ENCODE measurements at regions not wholly inside any gene's neighbourhood (a gene's known extent, or its start where the extent isn't known, plus 50 kb on each side); places are given as distances from the start of the nearest gene placed in this dataset.

DNA sequence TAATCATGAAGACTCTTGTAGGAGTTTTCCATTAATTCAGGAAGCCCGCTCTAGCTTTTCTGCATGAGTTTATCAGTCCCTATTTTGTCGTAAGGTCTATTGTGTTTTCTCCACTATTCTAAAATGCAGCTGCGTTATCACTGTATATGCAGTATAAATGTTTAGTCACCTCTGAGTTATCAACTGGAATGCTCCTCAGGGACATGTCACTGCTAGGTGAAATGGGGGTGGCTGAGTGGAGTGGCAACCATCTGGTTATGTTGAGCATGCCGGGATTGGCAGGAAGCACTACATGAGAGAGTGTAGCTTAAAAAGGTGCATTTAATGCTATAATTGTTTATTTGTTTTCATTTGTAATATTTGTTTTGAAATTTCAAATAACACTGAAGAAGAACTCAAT lies 285.2 kb upstream of the ELAC2 start:
- DNase-seq (ENCODE audit: low spot score): no peak

DNA sequence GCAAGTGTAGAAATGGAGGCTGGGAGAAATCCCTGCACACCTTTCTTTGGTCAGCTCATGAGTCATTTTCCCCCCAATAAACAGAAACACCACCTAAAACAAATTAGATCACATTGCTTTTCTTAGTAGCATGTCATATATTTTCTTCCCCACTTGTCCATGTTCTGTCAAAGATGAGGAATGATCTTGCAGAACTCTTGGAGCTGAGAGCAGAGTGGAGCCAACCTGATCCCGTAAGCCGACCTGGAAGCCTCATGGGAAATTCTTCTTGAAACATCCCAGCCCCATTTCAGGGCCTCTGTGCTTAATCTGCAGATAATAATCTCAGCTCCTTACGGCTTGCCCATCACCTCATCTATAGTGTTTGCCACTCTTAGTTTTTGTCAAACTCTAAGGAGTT lies 284.6 kb upstream of the ELAC2 start:
- DNase-seq (ENCODE audit: low spot score): no peak

DNA sequence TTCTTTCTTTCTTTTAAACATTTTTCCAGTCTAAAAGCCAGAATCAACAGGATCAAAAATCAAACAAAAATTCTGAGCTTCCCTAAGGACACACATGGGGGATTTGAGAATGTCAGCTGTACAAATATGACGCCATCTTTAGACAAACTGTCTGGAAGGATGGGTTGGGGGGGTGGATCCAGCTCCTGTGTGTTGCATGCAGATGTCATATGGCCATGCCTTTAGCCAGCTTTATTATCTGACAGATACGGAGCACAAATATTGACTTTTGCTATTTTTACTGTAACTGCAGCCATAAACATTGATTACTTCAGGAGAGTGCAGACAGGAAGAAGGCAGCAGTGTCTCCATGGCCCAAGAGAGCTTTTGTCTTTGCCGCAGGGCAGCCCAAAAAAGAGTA lies 279.4 kb upstream of the ELAC2 start:
- no peak for DNase-seq (ENCODE audit: low spot score)

DNA sequence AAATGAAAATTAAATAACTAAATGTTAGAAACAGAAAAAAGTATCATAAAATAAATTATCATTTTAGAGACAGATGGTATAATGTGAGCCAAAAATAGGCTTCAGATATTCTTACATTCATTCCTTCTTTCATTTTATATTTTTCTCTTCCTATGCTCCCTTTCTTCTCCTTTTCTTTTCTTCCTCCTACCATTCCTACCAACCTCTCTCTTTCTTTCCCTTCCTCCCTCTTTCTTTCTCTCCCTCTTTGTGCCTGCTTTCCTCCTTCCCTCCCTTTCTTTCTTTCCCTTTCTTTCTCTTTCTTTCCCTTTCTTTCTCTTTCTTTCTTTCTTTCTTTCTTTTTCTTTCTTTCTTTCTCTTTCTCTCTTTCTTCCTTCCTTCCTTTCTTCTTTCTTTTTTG lies 275.6 kb upstream of the ELAC2 start:
- no peak for DNase-seq (ENCODE audit: low spot score)

DNA sequence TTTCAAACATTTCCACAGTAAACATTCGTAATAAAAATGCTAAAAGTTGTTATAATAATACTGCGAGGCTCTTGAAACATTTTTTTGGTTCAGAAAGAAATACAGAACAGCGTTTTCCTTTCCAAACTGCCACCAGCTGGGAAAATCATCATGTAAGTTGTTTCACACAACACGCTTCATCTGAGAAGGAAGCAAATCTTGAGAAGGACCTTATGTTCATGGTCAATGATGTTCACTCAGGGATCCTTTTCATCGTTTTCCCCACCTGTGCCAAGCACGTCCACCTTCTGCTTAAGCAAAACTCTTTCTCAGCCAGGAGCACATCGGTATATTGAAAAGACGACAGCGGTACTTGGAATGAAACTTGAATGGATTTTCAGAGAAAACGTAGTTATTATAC lies 274.5 kb upstream of the ELAC2 start:
- DNase-seq (ENCODE audit: low spot score): no peak

DNA sequence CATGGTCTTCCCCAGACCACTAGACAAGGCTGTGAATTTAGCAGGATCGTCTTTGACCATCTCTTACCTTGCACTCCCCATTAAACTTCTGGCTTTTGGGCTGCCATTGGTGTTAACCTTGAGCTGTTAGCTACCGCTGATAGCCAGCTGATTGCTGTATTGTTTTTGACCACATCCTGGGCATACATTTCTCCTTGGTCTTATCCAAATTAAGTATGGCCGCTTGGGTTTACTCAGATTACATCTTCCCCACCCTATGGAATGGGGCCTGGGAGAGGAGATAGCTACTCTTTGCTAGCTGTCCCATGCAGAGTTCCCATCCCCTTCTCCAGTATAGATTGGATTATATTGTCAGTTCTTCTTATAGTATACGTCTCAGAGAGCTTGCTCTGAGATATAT lies 270.4 kb upstream of the ELAC2 start:
- DNase-seq (ENCODE audit: low spot score): no peak

DNA sequence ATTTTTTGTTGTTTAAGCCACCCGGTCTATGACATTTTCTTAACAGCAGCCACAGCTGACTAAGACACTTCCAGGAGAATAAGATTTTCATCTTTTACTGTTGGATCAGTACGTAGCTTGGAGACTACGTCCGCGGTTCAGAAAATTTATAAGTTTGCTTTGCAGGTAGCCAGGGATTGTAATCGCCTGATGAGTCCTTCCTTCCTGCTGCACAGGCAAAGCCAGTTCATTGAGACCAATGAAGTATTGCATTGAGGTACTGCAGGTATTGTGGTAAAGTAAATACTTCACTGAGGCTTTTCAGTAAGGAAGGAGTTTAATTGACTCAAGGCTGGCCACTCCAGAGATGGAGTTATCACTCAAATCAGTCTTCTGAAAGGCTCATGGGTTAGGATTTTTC lies 269.4 kb upstream of the ELAC2 start:
- no peak for DNase-seq (ENCODE audit: low spot score)

DNA sequence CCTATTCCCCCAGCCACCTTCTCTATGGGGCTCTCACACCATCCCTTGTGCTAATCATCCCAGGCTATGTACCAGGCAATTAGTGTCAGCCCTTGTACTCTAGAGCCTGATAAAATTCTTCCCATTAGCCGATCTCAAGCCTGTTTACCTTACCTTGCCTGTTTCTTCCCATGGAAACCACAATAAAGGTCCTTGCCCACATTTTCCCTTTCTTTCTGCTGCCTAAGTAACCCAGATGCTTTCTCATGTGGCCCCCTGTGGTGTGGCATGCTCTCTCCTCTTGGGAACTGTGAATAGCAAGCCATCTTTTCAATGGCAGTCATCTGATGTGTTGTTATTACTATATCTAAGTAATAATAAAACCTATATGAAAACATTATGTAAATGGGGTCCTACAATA lies 265.8 kb upstream of the ELAC2 start:
- no peak for DNase-seq (ENCODE audit: low spot score)

DNA sequence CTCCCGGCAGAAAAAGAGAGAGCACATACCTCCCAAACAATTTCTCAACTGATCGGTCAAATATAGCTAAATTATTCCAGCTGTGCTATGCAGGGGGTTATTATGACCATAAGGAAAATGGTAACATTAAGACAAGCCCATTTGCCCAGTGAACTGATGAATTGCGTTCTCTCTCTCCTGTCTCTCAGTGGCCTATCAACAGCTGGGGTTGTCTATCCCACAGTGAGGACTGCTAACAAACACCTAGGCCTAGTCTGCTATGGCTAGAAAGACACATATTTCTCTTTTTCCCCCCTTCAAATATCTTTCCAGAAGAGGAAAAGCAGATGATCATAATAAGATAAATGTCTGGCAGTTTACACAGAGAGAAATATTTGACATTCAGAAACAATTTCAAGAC lies 263.8 kb upstream of the ELAC2 start:
- no peak for DNase-seq (ENCODE audit: low spot score)

DNA sequence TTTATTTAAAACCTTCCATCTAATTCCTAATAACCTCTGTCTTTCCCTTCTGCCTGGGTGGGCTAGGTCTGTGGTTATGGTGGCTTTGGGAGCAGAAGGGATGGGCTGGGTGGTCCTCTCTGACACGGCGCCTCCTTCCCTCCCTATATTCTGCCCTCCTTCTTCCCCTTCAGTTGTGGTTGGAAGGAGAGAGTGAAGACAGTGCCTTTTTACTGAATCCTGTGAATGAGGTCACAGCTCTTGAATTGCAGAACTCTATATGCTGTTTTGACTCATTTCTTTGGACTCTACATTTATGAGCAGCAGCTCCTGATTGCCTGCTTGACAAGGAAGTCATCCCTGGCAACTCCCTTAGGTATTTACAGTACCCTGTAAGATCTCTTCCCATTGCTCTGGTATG lies 256.0 kb upstream of the ELAC2 start:
- peak; percentile 16 for DNase-seq (ENCODE audit: low spot score)

DNA sequence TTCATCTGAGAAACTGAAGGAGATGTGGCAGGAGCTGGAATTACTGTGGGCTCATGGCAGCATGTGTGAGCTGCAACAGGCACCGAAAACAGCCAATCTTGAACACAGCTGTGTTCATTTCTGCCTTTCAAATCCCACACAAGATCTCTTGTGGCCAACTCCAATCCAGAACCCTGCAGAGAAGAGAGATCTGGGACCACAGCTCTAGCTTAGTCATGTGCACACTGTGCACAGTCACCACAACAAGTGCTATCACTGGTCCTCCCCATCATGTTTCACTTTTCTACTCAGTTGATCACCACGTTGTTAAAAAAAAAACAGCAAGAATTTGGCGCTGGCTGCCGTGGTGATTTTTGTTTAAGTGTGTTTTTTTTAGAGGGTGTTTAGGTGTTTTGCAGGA lies 254.5 kb upstream of the ELAC2 start:
- DNase-seq (ENCODE audit: low spot score): no peak

DNA sequence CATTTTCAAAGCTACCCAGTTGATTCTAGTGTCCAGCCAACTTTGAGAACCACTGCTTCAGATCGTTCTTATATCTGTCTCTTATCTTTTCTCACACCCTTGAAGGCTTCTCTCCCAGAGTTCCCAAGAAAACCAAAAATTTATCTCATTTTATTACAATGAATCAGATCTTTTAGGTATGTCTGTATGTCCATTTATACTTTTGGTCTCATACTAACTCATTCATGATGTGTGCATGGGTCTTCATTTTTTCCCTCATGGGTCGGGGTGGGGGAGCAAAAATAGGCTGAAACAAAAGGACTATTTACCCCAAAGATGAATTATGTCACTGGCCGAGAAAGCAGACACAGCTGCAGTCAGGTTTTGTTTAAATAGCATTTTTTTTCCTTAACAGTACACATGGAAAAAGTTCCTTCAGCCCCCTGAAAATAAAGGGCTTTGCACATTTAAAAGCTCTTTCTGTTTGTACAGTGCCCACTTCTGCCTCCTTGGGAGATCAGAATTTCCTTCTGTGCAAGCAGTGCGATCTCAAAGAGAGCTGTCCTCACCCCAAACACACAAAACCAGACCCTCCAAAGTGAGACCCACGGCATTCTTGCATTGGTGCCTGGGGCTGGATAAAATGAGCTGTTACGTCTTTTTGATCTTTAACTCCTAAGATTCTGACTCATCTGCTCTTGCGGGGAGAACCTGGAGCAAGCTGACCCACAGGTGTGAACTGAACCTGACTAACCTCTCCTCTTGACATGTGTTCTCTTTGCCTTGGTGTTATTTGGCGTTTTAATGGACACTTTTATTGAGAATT lies 251.2 kb upstream of the ELAC2 start:
- no peak for DNase-seq (ENCODE audit: low spot score)

DNA sequence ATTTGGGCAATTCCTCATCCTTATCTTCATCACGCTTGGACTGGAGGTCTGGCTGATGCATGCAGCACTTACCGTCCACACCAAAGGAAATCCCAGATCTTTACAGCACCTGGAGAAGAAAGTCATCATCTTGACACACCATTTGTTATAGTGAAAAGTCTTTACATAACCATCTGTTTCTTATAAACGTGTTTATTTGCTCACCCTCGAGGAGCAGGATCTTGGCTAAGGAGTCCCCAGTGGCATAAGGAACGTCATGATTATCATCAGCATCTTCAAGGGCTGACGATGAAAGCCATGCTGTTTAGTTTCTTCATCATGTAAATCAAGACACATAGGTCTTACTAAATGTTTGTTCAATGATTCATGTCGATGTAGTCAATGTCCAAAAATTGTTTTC lies 248.8 kb upstream of the ELAC2 start:
- DNase-seq (ENCODE audit: low spot score): peak; percentile 26

DNA sequence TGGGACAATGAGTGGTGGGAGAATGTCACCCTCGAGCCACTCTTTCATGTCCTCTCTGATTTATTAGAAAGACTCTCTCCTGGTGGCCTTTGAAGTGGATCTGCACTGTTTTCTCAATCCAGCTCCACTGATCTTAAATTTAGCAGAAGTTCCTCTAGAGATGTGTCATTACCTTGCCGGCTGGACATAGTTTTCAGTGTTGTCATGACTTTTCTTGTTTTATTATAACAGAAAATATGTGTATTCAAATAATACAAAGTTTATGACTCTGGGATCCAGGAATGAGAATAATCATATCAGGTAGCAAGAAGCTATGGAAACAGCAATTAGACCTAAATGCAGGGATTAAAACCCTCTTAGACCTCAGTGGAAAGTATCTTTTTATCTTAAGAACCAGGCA lies 247.5 kb upstream of the ELAC2 start:
- DNase-seq (ENCODE audit: low spot score): no peak

DNA sequence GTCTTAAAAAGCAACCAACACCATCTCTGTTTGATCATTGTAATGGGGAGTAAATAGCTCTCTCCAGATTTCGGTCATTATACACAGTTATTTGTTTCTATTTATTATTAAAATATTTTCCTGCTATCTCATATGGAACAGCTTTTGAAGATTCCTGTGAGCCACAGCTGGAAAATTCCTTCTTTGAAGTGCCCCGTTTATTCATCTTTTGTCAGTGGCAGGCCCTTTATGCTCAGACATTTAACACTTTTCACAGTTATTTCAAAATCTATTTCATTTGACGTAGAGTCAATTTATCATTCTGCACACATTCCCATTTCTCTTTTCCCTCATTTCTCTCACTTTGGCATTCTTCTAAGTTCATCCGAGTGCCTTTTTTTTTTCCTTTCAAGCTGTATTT lies 245.9 kb upstream of the ELAC2 start:
- no peak for DNase-seq (ENCODE audit: low spot score)

DNA sequence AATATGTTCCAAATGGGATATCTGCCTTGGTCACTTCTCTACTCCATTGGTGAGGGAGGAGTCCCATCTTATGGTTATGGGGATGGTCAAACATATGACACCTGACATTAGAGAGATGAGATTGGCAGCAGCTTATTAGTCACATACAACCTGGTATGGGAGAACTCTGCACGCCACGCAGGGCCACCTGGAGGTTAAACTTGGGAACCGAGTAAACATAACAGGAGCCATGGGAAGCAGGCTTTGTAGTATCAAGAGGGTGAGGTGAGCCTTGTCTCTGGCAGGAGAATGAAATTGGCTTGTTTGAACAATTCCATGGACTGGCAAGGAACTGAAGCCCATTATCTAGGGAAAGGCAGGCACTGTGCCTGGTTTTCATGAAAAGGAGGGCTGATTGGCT lies 238.7 kb upstream of the ELAC2 start:
- DNase-seq (ENCODE audit: low spot score): no peak

DNA sequence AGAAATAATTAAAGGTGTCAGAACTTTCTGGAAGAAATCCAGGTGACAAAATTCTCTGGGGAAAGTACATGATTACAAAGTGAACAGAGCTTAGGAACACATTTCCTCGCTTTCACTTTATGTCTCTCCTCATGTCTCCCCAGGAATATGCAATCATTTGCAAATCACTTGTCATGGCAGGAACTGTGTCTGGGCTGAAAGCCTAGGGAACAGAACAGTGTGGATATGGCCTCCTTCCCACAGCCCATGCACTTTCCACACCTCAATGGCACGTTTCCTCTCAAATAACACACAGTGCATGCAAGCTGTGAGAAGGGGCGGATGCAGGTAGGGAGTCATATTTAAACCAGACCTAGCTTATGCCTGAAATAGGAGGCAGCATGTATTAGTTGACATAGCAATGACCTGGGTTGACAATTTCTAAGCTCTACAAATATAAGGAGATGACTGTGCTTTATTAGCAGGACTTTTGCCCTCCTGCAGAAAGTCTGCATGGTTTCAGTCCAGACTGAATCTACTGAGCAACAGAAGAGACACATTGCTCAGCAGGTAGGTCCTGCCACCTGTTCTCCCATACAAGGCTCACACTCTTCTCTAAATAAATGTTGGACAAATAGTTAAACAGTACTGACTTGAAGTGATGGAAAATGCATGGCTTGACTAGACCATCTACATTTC lies 236.0 kb upstream of the ELAC2 start:
- DNase-seq (ENCODE audit: low spot score): no peak

DNA sequence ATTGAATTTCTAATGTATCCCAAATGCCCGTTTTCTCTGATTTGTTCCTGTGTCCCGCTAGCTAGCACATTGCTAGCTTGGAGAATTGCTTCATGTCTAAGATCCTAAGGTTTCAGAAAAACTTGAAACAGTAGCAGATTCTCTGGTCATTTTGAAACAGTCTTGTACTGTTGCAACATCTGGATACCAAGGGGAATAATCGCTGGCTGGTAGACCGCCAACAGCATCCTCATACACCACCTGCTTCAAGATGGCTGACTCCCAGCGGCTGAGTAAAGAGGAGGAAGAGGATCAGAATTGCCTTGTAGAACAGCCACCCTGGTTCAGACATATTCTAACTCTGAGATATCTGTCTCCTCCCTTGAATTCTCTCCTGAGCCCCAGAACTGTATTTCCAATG lies 226.7 kb upstream of the ELAC2 start:
- DNase-seq (ENCODE audit: low spot score): peak; percentile 31

DNA sequence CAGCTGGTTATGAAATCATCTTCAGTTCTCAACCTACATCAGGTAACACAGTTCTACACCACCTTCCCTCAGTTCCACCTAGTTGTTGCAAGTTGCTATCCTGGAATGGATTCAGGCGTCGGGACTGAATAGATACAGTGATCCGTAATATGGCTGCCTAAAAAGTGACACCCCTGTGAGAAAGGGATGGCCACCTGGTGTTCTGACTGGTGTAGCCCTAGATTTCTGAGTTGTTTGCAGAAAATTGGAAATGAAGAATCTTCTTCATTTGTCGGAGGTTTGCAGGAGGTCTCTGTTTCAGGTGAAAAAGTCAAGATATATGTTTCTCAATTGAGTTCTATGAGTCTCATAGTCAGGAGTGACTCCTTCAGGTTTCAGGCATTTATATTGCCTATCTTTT lies 225.8 kb upstream of the ELAC2 start:
- DNase-seq (ENCODE audit: low spot score): no peak

DNA sequence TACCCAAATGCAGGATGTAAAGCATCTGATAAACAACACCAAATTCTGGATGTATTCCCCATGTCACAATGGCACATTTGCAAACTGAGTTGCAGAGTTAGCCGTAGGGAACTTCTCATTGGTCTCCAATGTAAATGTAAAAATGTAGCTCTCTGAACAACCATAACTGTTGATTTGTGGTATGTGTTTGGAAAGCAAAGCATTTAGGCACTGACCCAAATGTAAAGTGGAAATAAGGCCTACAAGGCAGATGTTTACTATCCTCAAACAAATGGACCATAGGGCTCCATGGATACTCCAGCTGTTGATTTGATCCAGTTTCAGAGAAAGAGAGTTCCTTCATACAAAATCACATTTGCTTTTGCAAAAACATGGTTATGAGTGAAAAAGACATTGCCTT lies 223.0 kb upstream of the ELAC2 start:
- no peak for DNase-seq (ENCODE audit: low spot score)

DNA sequence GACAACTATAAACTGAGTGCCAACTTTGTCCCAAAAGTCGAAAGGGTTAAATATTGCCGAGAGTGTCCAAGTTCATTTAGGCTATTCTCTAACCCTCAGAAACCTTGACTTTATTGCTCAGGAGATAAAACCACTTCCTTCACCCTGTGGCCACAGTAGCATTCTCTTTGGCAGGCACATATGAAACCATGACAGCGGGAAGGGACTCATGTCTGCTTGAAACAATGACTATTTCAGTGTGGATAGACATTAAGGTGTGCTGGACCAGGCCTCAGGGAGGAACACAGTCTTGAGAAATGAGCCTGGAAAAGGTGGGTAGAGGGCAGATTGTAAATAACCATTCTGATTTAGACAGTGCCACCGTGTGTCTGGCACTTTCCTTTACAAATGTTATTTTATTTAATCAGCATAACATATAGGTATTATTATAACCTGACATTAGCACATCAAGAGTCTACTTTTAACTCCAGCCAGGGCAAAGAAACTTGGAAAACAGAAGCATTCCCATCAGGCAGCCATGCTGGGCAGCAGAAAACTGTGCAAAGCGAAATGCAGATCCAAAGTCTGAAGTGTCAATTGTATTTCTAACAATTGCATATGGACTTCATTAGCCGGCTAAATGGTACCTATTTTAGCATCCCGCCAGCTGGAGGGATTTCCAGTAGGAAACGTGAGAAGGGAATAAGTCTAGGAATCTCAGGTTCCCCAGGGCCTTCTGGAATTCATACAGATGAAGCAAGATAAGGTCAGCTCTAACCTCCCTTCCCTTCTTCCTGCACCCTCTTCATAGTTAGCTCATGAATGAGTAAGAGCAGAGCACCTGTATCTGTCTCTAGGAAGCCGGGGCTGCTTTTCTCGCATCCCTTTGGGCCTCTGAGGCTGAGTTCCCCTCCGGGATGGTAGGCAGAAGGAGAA lies 212.8 kb upstream of the ELAC2 start:
- DNase-seq (ENCODE audit: low spot score): no peak

DNA sequence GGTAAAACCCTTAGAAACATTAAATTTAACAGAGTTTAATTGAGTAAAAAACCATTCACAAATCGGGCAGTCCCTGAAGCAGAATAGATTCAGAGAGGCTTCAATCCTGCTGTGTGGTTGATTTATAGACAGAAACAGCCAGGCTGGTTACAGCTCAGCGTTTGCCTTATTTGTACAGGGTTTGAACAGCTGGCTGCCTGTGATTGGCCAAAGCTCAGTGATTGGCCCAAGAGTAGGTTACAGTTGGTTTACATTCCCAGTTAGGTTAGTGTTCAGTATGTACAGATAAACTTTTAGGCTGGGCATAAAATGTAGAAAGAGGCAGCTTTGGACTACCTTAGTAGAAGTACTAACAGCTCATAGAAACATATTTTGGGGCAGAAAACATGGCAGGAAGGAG lies 210.4 kb upstream of the ELAC2 start:
- no peak for DNase-seq (ENCODE audit: low spot score)

DNA sequence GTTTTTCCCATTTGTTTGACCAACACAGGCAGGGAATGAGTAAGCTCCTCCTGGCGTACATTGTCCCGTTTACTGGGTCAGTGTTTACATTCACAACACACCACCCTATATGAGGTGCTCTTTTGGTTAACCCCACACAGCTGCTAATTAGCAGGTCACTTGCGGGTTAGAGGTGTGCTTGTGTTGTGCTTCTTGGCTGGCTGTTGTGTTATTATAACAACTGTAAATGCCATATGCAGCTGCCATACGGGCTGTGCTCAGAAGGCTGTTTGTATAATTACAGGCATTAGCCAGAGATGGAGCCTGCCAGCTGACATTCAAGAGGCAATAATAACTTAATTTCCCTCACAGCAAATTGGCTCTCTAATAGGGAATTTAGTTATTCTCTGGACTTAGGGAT lies 205.1 kb upstream of the ELAC2 start:
- DNase-seq (ENCODE audit: low spot score): no peak
